Type B pancreatic cell (in vitro differentiated cells): ENCODE measurements at regions not wholly inside any gene's neighbourhood (a gene's known extent, or its start where the extent isn't known, plus 50 kb on each side); places are given as distances from the start of the nearest gene placed in this dataset.

Source experiments
- DNase-seq: peaks from one replicate; pipeline ENCODE4 v3.0.0; 2021; ENCODE audit warnings: mixed read lengths; ENCODE audit not compliant: unreplicated experiment; ENCODE audit errors: extremely low spot score
- H3K27ac Mint-ChIP-seq: 2 replicates; pipeline ENCODE4 v1.8.0; 2021; ENCODE audit warnings: mild to moderate bottlenecking, mixed read lengths
- H3K27me3 Mint-ChIP-seq: 2 replicates; pipeline ENCODE4 v1.8.0; 2021; ENCODE audit warnings: mixed read lengths
- H3K36me3 Mint-ChIP-seq: 2 replicates; pipeline ENCODE4 v1.8.0; 2021; ENCODE audit warnings: mixed read lengths
- H3K4me1 Mint-ChIP-seq: one replicate; pipeline ENCODE4 v1.8.0; 2021; ENCODE audit warnings: mixed read lengths; ENCODE audit not compliant: unreplicated experiment
- H3K4me3 Mint-ChIP-seq: 2 replicates; pipeline ENCODE4 v1.8.0; 2021; ENCODE audit warnings: mild to moderate bottlenecking, mixed read lengths
- H3K9me3 Mint-ChIP-seq: 2 replicates; pipeline ENCODE4 v1.8.0; 2021; ENCODE audit warnings: mixed read lengths
- TF ChIP-seq, protein P1 (sequence below): fragments of 200-600 bp; sonication (generic); conservative IDR thresholded peaks from 2 replicates; pipeline ENCODE4 v1.5.0; 2021; ENCODE audit warnings: antibody characterized with exemption, mild to moderate bottlenecking

DNA sequence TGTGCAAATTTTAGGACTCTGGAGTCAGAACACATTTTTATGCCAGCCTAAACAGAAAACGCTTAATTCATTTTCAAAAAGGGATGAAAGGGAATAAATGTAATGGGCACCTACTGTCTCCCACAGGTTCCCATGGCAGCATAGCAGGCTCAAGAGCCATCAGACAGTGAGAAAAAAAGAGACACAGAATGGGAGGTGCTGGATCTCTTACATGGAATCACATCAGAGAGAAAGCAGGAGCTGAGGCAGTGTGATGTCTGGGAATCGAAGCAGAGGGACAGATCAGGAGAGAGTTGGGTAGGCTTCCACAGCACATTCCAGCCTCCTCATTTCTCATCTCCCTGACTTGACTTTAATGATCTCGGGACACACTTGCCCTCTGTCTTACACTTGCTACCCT lies 684.3 kb downstream of the KCNJ3 start:
- Mint-ChIP-seq H3K27me3 (no peaks in the 10 kb centered on the region), H3K9me3 (no peaks in the 10 kb centered on the region), H3K4me3 (no peak overlapping the region), H3K27ac (no peak overlapping the region), H3K36me3 (no peaks in the 10 kb centered on the region), H3K4me1 (no peaks in the 10 kb centered on the region)
- DNase-seq, result no peak
- TF ChIP-seq, protein P1, sequence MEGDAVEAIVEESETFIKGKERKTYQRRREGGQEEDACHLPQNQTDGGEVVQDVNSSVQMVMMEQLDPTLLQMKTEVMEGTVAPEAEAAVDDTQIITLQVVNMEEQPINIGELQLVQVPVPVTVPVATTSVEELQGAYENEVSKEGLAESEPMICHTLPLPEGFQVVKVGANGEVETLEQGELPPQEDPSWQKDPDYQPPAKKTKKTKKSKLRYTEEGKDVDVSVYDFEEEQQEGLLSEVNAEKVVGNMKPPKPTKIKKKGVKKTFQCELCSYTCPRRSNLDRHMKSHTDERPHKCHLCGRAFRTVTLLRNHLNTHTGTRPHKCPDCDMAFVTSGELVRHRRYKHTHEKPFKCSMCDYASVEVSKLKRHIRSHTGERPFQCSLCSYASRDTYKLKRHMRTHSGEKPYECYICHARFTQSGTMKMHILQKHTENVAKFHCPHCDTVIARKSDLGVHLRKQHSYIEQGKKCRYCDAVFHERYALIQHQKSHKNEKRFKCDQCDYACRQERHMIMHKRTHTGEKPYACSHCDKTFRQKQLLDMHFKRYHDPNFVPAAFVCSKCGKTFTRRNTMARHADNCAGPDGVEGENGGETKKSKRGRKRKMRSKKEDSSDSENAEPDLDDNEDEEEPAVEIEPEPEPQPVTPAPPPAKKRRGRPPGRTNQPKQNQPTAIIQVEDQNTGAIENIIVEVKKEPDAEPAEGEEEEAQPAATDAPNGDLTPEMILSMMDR, result no peak

- no peaks in the 10 kb centered on the region for H3K9me3 Mint-ChIP-seq
- H3K27me3 Mint-ChIP-seq, result no peaks in the 10 kb centered on the region
- DNase-seq, result no peak
- H3K4me3 Mint-ChIP-seq, result no peak overlapping the region
- TF ChIP-seq, protein P1, result no peak
- H3K4me1 Mint-ChIP-seq, result no peaks in the 10 kb centered on the region
- no peaks in the 10 kb centered on the region for H3K36me3 Mint-ChIP-seq
- H3K27ac Mint-ChIP-seq, result no peak overlapping the region
These were observed 682.9 kb downstream of the KCNJ3 start for GRCh38 chr2:155381436-155381835.

GRCh38 chr2:155379494-155379893 lies 681.0 kb downstream of the KCNJ3 start:
- H3K4me3 Mint-ChIP-seq, result no peak overlapping the region
- H3K36me3 Mint-ChIP-seq, result no peaks in the 10 kb centered on the region
- no peak for DNase-seq
- no peak overlapping the region for H3K27ac Mint-ChIP-seq
- H3K4me1 Mint-ChIP-seq, result no peaks in the 10 kb centered on the region
- no peaks in the 10 kb centered on the region for H3K27me3 Mint-ChIP-seq
- H3K9me3 Mint-ChIP-seq, result no peaks in the 10 kb centered on the region
- TF ChIP-seq, protein P1, result no peak

DNA sequence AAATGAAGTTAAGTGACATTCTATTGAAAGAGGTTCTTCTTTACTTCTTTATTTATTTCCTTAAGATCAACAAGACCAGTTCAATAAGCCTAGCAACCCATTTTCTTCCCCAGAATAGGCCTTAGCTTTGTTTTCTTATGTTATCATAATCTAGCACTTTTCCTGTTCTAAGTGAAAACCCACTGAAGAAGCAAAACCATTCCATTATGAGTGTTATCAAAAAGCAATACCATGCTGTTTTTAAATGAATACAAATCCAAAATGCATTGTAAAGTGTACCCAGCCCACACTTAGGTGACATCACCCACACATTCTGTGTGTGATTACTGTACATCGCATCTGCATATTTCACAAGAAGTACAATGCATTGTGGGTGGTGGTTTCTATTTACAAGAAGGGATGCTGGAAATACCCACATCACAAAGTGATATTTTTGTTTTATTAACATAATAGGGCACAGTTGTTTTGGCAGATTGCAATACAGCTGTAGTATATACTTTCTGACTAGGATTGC lies 679.5 kb downstream of the KCNJ3 start:
- Mint-ChIP-seq H3K27ac (no peak overlapping the region), H3K9me3 (no peaks in the 10 kb centered on the region), H3K27me3 (no peaks in the 10 kb centered on the region), H3K4me3 (no peak overlapping the region), H3K4me1 (no peaks in the 10 kb centered on the region), H3K36me3 (no peaks in the 10 kb centered on the region)
- TF ChIP-seq, protein P1, result no peak
- no peak for DNase-seq

GRCh38 chr2:155377266-155377680 lies 678.8 kb downstream of the KCNJ3 start:
- Mint-ChIP-seq H3K4me3 (no peak overlapping the region), H3K4me1 (no peaks in the 10 kb centered on the region), H3K36me3 (no peaks in the 10 kb centered on the region), H3K27ac (no peak overlapping the region), H3K9me3 (no peaks in the 10 kb centered on the region), H3K27me3 (no peaks in the 10 kb centered on the region)
- DNase-seq, result no peak
- TF ChIP-seq, protein P1, result peak; percentile 75

GRCh38 chr2:155372969-155373368 lies 674.5 kb downstream of the KCNJ3 start:
- Mint-ChIP-seq H3K9me3 (no peaks in the 10 kb centered on the region), H3K27ac (no peak overlapping the region), H3K4me1 (no peaks in the 10 kb centered on the region), H3K27me3 (no peaks in the 10 kb centered on the region), H3K36me3 (no peaks in the 10 kb centered on the region), H3K4me3 (no peak overlapping the region)
- TF ChIP-seq, protein P1, result peak; percentile 74
- no peak for DNase-seq
